WTC11 (cell line): ENCODE measurements at regions not wholly inside any gene's neighbourhood (a gene's known extent, or its start where the extent isn't known, plus 50 kb on each side); places are given as distances from the start of the nearest gene placed in this dataset.

Experiments used
- ATAC-seq: fragments of 200-7000 bp; cut with Tn5 transposase; 2 replicates; pipeline ENCODE4 v1.10.0; 2021; ENCODE audit warnings: mild to moderate bottlenecking, moderate library complexity
- CTCF ChIA-PET: fragments of 300-600 bp; sonication (Branson Sonifier 250); formaldehyde crosslinking; loops from one replicate; lab custom pipeline; 2021; ENCODE audit warnings: antibody characterized with exemption; lab: Charles Lee
- POLR2A ChIA-PET: fragments of 350-600 bp; sonication (Branson Sonifier 250); formaldehyde crosslinking; loops from one replicate; lab custom pipeline; 2021; ENCODE audit warnings: antibody characterized with exemption; lab: Charles Lee
- DNase-seq: peaks from one replicate; pipeline ENCODE4 v3.0.0; 2021; ENCODE audit warnings: low spot score
- H3K27ac Mint-ChIP-seq: 2 replicates; pipeline ENCODE4 v1.8.0; 2021; ENCODE audit warnings: mixed read lengths
- H3K27me3 Mint-ChIP-seq: 2 replicates; pipeline ENCODE4 v1.8.0; 2021; ENCODE audit warnings: low read depth, mild to moderate bottlenecking, moderate library complexity, mixed read lengths
- H3K36me3 Mint-ChIP-seq: 2 replicates; pipeline ENCODE4 v1.8.0; 2021; ENCODE audit warnings: mixed read lengths
- H3K4me1 Mint-ChIP-seq: 2 replicates; pipeline ENCODE4 v1.8.0; 2022; ENCODE audit warnings: mixed read lengths
- H3K4me3 Mint-ChIP-seq: 2 replicates; pipeline ENCODE4 v1.8.0; 2021; ENCODE audit warnings: mild to moderate bottlenecking, moderate library complexity, mixed read lengths
- H3K9me3 Mint-ChIP-seq: 2 replicates; pipeline ENCODE4 v1.8.0; 2021; ENCODE audit warnings: mixed read lengths
- ATF1 ChIP-seq: sonication (generic); formaldehyde crosslinking; IDR thresholded peaks from 2 replicates; pipeline ENCODE4 v1.8.1; 2023; ENCODE audit warnings: mild to moderate bottlenecking, moderate library complexity, missing genetic modification reagents
- FOXP1 ChIP-seq: sonication (generic); formaldehyde crosslinking; IDR thresholded peaks from 2 replicates; pipeline ENCODE4 v1.8.0; 2022; ENCODE audit warnings: missing genetic modification reagents, mild to moderate bottlenecking, moderate library complexity, borderline replicate concordance
- GABPB1 ChIP-seq: sonication (generic); formaldehyde crosslinking; IDR thresholded peaks from 2 replicates; pipeline ENCODE4 v1.8.1; 2023; ENCODE audit warnings: mild to moderate bottlenecking, missing genetic modification reagents
- HMGA2 ChIP-seq: fragments of 250-450 bp; sonication (Bioruptor Pico); IDR thresholded peaks from 2 replicates; pipeline ENCODE4 v1.4.0; 2021; ENCODE audit warnings: mild to moderate bottlenecking, moderate library complexity
- JAZF1 ChIP-seq: fragments of 250-450 bp; sonication (Bioruptor Pico); IDR thresholded peaks from 2 replicates; pipeline ENCODE4 v1.9.0; 2021; ENCODE audit warnings: moderate library complexity, mild to moderate bottlenecking, inconsistent platforms
- MYBL2 ChIP-seq: sonication (generic); formaldehyde crosslinking; IDR thresholded peaks from 2 replicates; pipeline ENCODE4 v1.8.1; 2023; ENCODE audit warnings: mild to moderate bottlenecking, moderate library complexity, missing genetic modification reagents
- NFE2L1 ChIP-seq: sonication (generic); formaldehyde crosslinking; IDR thresholded peaks from 2 replicates; pipeline ENCODE4 v1.8.1; 2023; ENCODE audit warnings: missing genetic modification reagents
- NFYB ChIP-seq: sonication (generic); formaldehyde crosslinking; conservative IDR thresholded peaks from 2 replicates; pipeline ENCODE4 v1.8.0; 2022; ENCODE audit warnings: low read depth, missing genetic modification reagents
- PRRX2 ChIP-seq: fragments of 250-450 bp; sonication (Bioruptor Pico); IDR thresholded peaks from 2 replicates; pipeline ENCODE4 v1.8.0; 2021; ENCODE audit warnings: mild to moderate bottlenecking
- RELA ChIP-seq: sonication (generic); formaldehyde crosslinking; IDR thresholded peaks from 2 replicates; pipeline ENCODE4 v1.8.1; 2022; ENCODE audit warnings: missing genetic modification reagents, mild to moderate bottlenecking, borderline replicate concordance
- SMAD4 ChIP-seq: sonication (generic); formaldehyde crosslinking; IDR thresholded peaks from 2 replicates; pipeline ENCODE4 v1.8.0; 2022; ENCODE audit warnings: mild to moderate bottlenecking, missing genetic modification reagents
- TCF7 ChIP-seq: sonication (generic); formaldehyde crosslinking; IDR thresholded peaks from 2 replicates; pipeline ENCODE4 v1.8.0; 2022; ENCODE audit warnings: mild to moderate bottlenecking, low read depth, missing genetic modification reagents, moderate library complexity
- ZBTB21 ChIP-seq: sonication (generic); formaldehyde crosslinking; IDR thresholded peaks from 2 replicates; pipeline ENCODE4 v1.8.1; 2023; ENCODE audit warnings: mild to moderate bottlenecking, missing genetic modification reagents, borderline replicate concordance
- ZNF121 ChIP-seq: sonication (generic); formaldehyde crosslinking; IDR thresholded peaks from 2 replicates; pipeline ENCODE4 v1.8.0; 2023; ENCODE audit warnings: missing genetic modification reagents
- TF ChIP-seq, protein P1 (sequence below): sonication (generic); formaldehyde crosslinking; IDR thresholded peaks from 2 replicates; pipeline ENCODE4 v1.8.1; 2023; ENCODE audit warnings: mild to moderate bottlenecking, missing genetic modification reagents, moderate library complexity
- TF ChIP-seq, protein P2 (sequence below): sonication (generic); formaldehyde crosslinking; IDR thresholded peaks from 2 replicates; pipeline ENCODE4 v1.8.0; 2023; ENCODE audit warnings: missing genetic modification reagents, mild to moderate bottlenecking, borderline replicate concordance
- TF ChIP-seq, protein P3 (sequence below): fragments of 200-600 bp; IDR thresholded peaks from 2 replicates; pipeline ENCODE4 v1.8.0; 2022; ENCODE audit warnings: antibody characterized with exemption
- TF ChIP-seq, protein P4 (sequence below): sonication (generic); formaldehyde crosslinking; IDR thresholded peaks from 2 replicates; pipeline ENCODE4 v1.8.1; 2023; ENCODE audit warnings: mild to moderate bottlenecking, missing genetic modification reagents, moderate library complexity
- TF ChIP-seq, protein P5 (sequence below): sonication (generic); formaldehyde crosslinking; conservative IDR thresholded peaks from 2 replicates; pipeline ENCODE4 v1.8.1; 2022; ENCODE audit warnings: mild to moderate bottlenecking, missing genetic modification reagents
- TF ChIP-seq, protein P6 (sequence below): sonication (generic); formaldehyde crosslinking; IDR thresholded peaks from 2 replicates; pipeline ENCODE4 v1.8.1; 2022; ENCODE audit warnings: low read depth, mild to moderate bottlenecking, moderate library complexity, missing genetic modification reagents, borderline replicate concordance
- TF ChIP-seq, protein P7 (sequence below): sonication (generic); formaldehyde crosslinking; IDR thresholded peaks from 2 replicates; pipeline ENCODE4 v1.8.1; 2022; ENCODE audit warnings: low read depth, missing genetic modification reagents, borderline replicate concordance

DNA sequence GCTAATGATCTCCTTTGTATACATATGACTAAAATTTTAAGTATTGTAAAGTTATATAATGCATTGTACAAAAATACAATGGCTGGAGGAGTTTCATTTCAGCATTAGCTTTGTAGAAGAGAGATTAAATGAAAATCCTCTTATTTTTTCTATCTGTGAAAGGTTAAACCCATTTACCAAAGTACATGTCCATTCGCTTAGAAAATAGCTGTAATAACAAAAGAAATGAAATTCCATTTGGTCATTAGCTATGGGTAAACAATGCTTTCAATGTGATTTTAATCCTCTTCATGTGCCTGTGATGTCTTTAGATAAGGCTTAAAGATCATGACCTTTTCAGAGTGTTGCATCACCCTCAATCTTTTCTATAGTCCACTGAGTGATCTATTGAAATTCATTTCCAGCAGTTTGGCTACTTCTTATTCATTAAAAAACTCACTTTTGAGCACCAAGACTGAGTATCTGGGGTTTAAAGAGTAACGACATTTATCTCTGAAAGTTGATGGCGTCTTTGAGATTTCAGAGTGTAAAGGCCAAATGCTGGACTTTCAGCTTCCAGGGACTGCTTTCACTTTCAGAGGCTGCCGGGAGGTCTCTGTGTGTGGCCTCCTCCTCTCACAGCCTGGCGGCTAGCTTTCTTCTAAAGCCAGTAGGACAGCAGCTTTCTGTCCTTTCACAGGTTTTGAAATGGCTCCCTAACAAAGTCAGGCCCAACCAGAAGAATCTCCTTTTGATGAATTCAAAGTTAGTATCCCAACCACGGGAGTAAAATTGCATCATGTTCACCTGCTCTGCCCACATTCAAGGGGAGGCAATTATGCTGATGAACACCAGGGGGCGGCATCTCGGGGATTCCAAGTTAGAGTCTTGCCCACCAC lies 701.4 kb upstream of the COBL start:
- CTCF ChIA-PET: interaction anchor here (0.6 to 1.6 kb wide), 14 partner anchors 9 to 250 kb away, joined by 3 to 6 read pairs (median 3); no protein-coding TSS in a partner anchor

More for the DNA sequence above, 701.4 kb upstream of the COBL start:
- Mint-ChIP-seq H3K4me3 (peak overlapping the region; percentile 22; the same call in 1 of the 2 replicates), H3K27me3 (no peaks in the 10 kb centered on the region; the same call in 1 of the 2 replicates), H3K4me1 (peaks cover 14% of the 10 kb centered on the region), H3K36me3 (no peaks in the 10 kb centered on the region), H3K9me3 (peaks cover 7% of the 10 kb centered on the region; the same call in 1 of the 2 replicates), H3K27ac (peak overlapping the region; percentile 76; the same call in 1 of the 2 replicates)
- POLR2A ChIA-PET: interaction anchor here (0.6 kb wide), 1 partner anchor 235 kb away, joined by 4 read pairs; no protein-coding TSS in a partner anchor
- peak; percentile 85 for DNase-seq
- ATAC-seq: peak; percentile 93
- no peak for TF ChIP-seq ZBTB21
- TF ChIP-seq RELA: no peak
- TF ChIP-seq TCF7 (CRISPR knock-in tag): no peak
- TF ChIP-seq, protein P1, sequence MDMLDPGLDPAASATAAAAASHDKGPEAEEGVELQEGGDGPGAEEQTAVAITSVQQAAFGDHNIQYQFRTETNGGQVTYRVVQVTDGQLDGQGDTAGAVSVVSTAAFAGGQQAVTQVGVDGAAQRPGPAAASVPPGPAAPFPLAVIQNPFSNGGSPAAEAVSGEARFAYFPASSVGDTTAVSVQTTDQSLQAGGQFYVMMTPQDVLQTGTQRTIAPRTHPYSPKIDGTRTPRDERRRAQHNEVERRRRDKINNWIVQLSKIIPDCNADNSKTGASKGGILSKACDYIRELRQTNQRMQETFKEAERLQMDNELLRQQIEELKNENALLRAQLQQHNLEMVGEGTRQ (CRISPR knock-in tag): no peak
- TF ChIP-seq PRRX2: no peak
- no peak for TF ChIP-seq HMGA2 (CRISPR knock-in tag)
- TF ChIP-seq, protein P2, sequence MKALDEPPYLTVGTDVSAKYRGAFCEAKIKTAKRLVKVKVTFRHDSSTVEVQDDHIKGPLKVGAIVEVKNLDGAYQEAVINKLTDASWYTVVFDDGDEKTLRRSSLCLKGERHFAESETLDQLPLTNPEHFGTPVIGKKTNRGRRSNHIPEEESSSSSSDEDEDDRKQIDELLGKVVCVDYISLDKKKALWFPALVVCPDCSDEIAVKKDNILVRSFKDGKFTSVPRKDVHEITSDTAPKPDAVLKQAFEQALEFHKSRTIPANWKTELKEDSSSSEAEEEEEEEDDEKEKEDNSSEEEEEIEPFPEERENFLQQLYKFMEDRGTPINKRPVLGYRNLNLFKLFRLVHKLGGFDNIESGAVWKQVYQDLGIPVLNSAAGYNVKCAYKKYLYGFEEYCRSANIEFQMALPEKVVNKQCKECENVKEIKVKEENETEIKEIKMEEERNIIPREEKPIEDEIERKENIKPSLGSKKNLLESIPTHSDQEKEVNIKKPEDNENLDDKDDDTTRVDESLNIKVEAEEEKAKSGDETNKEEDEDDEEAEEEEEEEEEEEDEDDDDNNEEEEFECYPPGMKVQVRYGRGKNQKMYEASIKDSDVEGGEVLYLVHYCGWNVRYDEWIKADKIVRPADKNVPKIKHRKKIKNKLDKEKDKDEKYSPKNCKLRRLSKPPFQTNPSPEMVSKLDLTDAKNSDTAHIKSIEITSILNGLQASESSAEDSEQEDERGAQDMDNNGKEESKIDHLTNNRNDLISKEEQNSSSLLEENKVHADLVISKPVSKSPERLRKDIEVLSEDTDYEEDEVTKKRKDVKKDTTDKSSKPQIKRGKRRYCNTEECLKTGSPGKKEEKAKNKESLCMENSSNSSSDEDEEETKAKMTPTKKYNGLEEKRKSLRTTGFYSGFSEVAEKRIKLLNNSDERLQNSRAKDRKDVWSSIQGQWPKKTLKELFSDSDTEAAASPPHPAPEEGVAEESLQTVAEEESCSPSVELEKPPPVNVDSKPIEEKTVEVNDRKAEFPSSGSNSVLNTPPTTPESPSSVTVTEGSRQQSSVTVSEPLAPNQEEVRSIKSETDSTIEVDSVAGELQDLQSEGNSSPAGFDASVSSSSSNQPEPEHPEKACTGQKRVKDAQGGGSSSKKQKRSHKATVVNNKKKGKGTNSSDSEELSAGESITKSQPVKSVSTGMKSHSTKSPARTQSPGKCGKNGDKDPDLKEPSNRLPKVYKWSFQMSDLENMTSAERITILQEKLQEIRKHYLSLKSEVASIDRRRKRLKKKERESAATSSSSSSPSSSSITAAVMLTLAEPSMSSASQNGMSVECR: no peak
- TF ChIP-seq NFYB (CRISPR knock-in tag): no peak
- TF ChIP-seq NFE2L1 (CRISPR knock-in tag): no peak
- TF ChIP-seq, protein P3, sequence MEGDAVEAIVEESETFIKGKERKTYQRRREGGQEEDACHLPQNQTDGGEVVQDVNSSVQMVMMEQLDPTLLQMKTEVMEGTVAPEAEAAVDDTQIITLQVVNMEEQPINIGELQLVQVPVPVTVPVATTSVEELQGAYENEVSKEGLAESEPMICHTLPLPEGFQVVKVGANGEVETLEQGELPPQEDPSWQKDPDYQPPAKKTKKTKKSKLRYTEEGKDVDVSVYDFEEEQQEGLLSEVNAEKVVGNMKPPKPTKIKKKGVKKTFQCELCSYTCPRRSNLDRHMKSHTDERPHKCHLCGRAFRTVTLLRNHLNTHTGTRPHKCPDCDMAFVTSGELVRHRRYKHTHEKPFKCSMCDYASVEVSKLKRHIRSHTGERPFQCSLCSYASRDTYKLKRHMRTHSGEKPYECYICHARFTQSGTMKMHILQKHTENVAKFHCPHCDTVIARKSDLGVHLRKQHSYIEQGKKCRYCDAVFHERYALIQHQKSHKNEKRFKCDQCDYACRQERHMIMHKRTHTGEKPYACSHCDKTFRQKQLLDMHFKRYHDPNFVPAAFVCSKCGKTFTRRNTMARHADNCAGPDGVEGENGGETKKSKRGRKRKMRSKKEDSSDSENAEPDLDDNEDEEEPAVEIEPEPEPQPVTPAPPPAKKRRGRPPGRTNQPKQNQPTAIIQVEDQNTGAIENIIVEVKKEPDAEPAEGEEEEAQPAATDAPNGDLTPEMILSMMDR: peak; percentile 83
- TF ChIP-seq ATF1 (CRISPR knock-in tag): no peak
- no peak for TF ChIP-seq MYBL2
- TF ChIP-seq, protein P4, sequence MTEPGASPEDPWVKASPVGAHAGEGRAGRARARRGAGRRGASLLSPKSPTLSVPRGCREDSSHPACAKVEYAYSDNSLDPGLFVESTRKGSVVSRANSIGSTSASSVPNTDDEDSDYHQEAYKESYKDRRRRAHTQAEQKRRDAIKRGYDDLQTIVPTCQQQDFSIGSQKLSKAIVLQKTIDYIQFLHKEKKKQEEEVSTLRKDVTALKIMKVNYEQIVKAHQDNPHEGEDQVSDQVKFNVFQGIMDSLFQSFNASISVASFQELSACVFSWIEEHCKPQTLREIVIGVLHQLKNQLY (CRISPR knock-in tag): no peak
- TF ChIP-seq, protein P5, sequence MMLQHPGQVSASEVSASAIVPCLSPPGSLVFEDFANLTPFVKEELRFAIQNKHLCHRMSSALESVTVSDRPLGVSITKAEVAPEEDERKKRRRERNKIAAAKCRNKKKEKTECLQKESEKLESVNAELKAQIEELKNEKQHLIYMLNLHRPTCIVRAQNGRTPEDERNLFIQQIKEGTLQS: peak; percentile 68; the same call in 1 of the 2 replicates
- TF ChIP-seq SMAD4: no peak
- TF ChIP-seq JAZF1 (CRISPR knock-in tag): no peak
- TF ChIP-seq ZNF121 (CRISPR knock-in tag): 0 out of 2 replicates have a peak, but pooled peaks have one; percentile 7
- TF ChIP-seq FOXP1 (CRISPR knock-in tag): no peak
- TF ChIP-seq, protein P6, sequence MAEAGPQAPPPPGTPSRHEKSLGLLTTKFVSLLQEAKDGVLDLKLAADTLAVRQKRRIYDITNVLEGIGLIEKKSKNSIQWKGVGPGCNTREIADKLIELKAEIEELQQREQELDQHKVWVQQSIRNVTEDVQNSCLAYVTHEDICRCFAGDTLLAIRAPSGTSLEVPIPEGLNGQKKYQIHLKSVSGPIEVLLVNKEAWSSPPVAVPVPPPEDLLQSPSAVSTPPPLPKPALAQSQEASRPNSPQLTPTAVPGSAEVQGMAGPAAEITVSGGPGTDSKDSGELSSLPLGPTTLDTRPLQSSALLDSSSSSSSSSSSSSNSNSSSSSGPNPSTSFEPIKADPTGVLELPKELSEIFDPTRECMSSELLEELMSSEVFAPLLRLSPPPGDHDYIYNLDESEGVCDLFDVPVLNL (CRISPR knock-in tag): no peak
- TF ChIP-seq GABPB1 (CRISPR knock-in tag): peak; percentile 96
- TF ChIP-seq, protein P7, sequence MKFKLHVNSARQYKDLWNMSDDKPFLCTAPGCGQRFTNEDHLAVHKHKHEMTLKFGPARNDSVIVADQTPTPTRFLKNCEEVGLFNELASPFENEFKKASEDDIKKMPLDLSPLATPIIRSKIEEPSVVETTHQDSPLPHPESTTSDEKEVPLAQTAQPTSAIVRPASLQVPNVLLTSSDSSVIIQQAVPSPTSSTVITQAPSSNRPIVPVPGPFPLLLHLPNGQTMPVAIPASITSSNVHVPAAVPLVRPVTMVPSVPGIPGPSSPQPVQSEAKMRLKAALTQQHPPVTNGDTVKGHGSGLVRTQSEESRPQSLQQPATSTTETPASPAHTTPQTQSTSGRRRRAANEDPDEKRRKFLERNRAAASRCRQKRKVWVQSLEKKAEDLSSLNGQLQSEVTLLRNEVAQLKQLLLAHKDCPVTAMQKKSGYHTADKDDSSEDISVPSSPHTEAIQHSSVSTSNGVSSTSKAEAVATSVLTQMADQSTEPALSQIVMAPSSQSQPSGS (CRISPR knock-in tag): no peak
- TF ChIP-seq, all 79 proteins: peak for 4
